SKM-1 (cell line): ENCODE measurements at regions not wholly inside any gene's neighbourhood (a gene's known extent, or its start where the extent isn't known, plus 50 kb on each side); places are given as distances from the start of the nearest gene placed in this dataset.

Source experiments
- DNase-seq: peaks from one replicate; lab custom pipeline; 2025; ENCODE audit not compliant: unreplicated experiment; lab: John Stamatoyannopoulos, UW

GRCh38 chr3:130839813-130840212, 54.1 kb upstream of the ATP2C1 start:
- no peak for DNase-seq

- DNase-seq: no peak
Observed at GRCh38 chr3:130841357-130841756, 52.5 kb upstream of the ATP2C1 start.

GRCh38 chr3:130843441-130843840, 50.4 kb upstream of the ATP2C1 start:
- no peak for DNase-seq
